GM23338 (cell line): ENCODE measurements at regions not wholly inside any gene's neighbourhood (a gene's known extent, or its start where the extent isn't known, plus 50 kb on each side); places are given as distances from the start of the nearest gene placed in this dataset.

Experiments used
- ATAC-seq: fragments of 200-7000 bp; cut with Tn5 transposase; 3 replicates; pipeline ENCODE4 v1.9.1; 2020
- DNase-seq: peaks from one replicate; pipeline ENCODE4 v3.0.0-alpha.2; 2015; ENCODE audit warnings: low spot score
- H2AFZ ChIP-seq: fragments of 200-600 bp; sonication (generic); 2 replicates; pipeline ENCODE4 v1.8.0; 2016; ENCODE audit warnings: antibody characterized with exemption, mild to moderate bottlenecking, moderate library complexity
- H3F3A ChIP-seq: fragments of 200-600 bp; sonication (generic); replicated peaks from 2 replicates; pipeline ENCODE4 v1.8.0; 2017; ENCODE audit warnings: antibody characterized with exemption, mixed run types, low read depth
- H3K27ac ChIP-seq: fragments of 200-600 bp; sonication (generic); 2 replicates; pipeline ENCODE4 v1.6.1; 2016; ENCODE audit warnings: low read depth
- H3K27me3 ChIP-seq: fragments of 200-600 bp; sonication (generic); 2 replicates; pipeline ENCODE4 v1.8.0; 2016; ENCODE audit warnings: mild to moderate bottlenecking, mixed run types, moderate library complexity; ENCODE audit not compliant: insufficient read depth
- H3K36me3 ChIP-seq: fragments of 200-600 bp; sonication (generic); 2 replicates; pipeline ENCODE4 v1.8.0; 2016; ENCODE audit warnings: mild to moderate bottlenecking; ENCODE audit not compliant: insufficient read depth
- H3K4me1 ChIP-seq: fragments of 200-600 bp; sonication (generic); 2 replicates; pipeline ENCODE4 v1.8.0; 2016; ENCODE audit warnings: mild to moderate bottlenecking, moderate library complexity; ENCODE audit not compliant: insufficient read depth
- H3K4me2 ChIP-seq: fragments of 200-600 bp; sonication (generic); 2 replicates; pipeline ENCODE4 v1.7.1; 2017; ENCODE audit warnings: mixed run types
- H3K4me3 ChIP-seq: fragments of 200-600 bp; sonication (generic); 2 replicates; pipeline ENCODE4 v1.6.1; 2016; ENCODE audit warnings: mixed run types
- H3K79me2 ChIP-seq: fragments of 200-600 bp; sonication (generic); replicated peaks from 2 replicates; pipeline ENCODE4 v1.8.0; 2017; ENCODE audit warnings: mild to moderate bottlenecking; ENCODE audit not compliant: insufficient read depth
- H3K9me2 ChIP-seq: fragments of 200-600 bp; sonication (generic); 2 replicates; pipeline ENCODE4 v1.8.0; 2017; ENCODE audit not compliant: insufficient read depth
- H4K20me1 ChIP-seq: fragments of 200-600 bp; sonication (generic); replicated peaks from 2 replicates; pipeline ENCODE4 v1.8.0; 2017; ENCODE audit warnings: mild to moderate bottlenecking; ENCODE audit not compliant: insufficient read depth
- H3K27ac Mint-ChIP-seq: 2 replicates; pipeline ENCODE4 v1.8.0; 2020; ENCODE audit warnings: inconsistent platforms, mild to moderate bottlenecking, moderate library complexity, mixed read lengths
- H3K27me3 Mint-ChIP-seq: 3 replicates; pipeline ENCODE4 v1.8.0; 2022; ENCODE audit warnings: low read depth, mild to moderate bottlenecking, moderate library complexity, mixed read lengths, inconsistent platforms; ENCODE audit not compliant: insufficient read depth, poor library complexity
- H3K36me3 Mint-ChIP-seq: 3 replicates; pipeline ENCODE4 v1.8.0; 2021; ENCODE audit warnings: low read depth, mild to moderate bottlenecking, inconsistent platforms, moderate library complexity, mixed read lengths
- H3K4me1 Mint-ChIP-seq: 3 replicates; pipeline ENCODE4 v1.8.0; 2020; ENCODE audit warnings: mild to moderate bottlenecking, inconsistent platforms, mixed read lengths
- H3K4me3 Mint-ChIP-seq: 3 replicates; pipeline ENCODE4 v1.8.0; 2021; ENCODE audit warnings: moderate library complexity, mild to moderate bottlenecking, inconsistent platforms, mixed read lengths
- H3K9me3 Mint-ChIP-seq: 3 replicates; pipeline ENCODE4 v1.8.0; 2020; ENCODE audit warnings: moderate library complexity, mild to moderate bottlenecking, inconsistent platforms, mixed read lengths
- CREB1 ChIP-seq: fragments of 250-450 bp; sonication (Bioruptor Pico); IDR thresholded peaks from 2 replicates; pipeline ENCODE4 v1.5.0; 2020; ENCODE audit warnings: low read depth, mild to moderate bottlenecking, moderate library complexity
- EZH2 ChIP-seq: fragments of 200-600 bp; sonication (generic); IDR thresholded peaks from one replicate; pipeline ENCODE4 v1.8.0; 2017; ENCODE audit warnings: antibody characterized with exemption, mild to moderate bottlenecking, low read depth; ENCODE audit not compliant: unreplicated experiment
- EZH2phosphoT487 ChIP-seq: fragments of 200-600 bp; sonication (generic); IDR thresholded peaks from one replicate; pipeline ENCODE4 v1.8.1; 2018; ENCODE audit warnings: antibody characterized with exemption; ENCODE audit not compliant: unreplicated experiment
- JUNB ChIP-seq: IDR thresholded peaks from one replicate; pipeline ENCODE4 v1.6.1; 2016; ENCODE audit warnings: antibody characterized with exemption; ENCODE audit not compliant: unreplicated experiment
- NANOG ChIP-seq: IDR thresholded peaks from 2 replicates; pipeline ENCODE4 v1.6.1; 2016; ENCODE audit warnings: antibody characterized with exemption, borderline replicate concordance
- POLR2AphosphoS5 ChIP-seq: IDR thresholded peaks from 2 replicates; pipeline ENCODE4 v1.6.1; 2016; ENCODE audit warnings: antibody characterized with exemption, low read depth
- STAT1 ChIP-seq: IDR thresholded peaks from one replicate; pipeline ENCODE4 v1.6.1; 2016; ENCODE audit warnings: antibody characterized with exemption; ENCODE audit not compliant: unreplicated experiment
- ZNF114 ChIP-seq: fragments of 250-450 bp; sonication (Bioruptor Pico); IDR thresholded peaks from 2 replicates; pipeline ENCODE4 v1.5.0; 2020; ENCODE audit warnings: mild to moderate bottlenecking, moderate library complexity
- ZNF331 ChIP-seq: fragments of 250-450 bp; sonication (Bioruptor Pico); IDR thresholded peaks from 2 replicates; pipeline ENCODE4 v1.5.0; 2020; ENCODE audit warnings: low read depth, mild to moderate bottlenecking, moderate library complexity
- TF ChIP-seq, protein P1 (sequence below): IDR thresholded peaks from one replicate; pipeline ENCODE4 v1.6.1; 2018; ENCODE audit warnings: antibody characterized with exemption; ENCODE audit not compliant: unreplicated experiment
- TF ChIP-seq, protein P2 (sequence below), 2 experiments: fragments of 200-600 bp in 1 of 2; sonication (generic) in 1 of 2; conservative IDR thresholded peaks; 2 replicates each; pipeline versions ENCODE4 v1.5.1 to v1.6.1; 2016 to 2017; ENCODE audit warnings: antibody characterized with exemption in 2 of 2, low read depth in 2 of 2, mild to moderate bottlenecking in 2 of 2, moderate library complexity in 1 of 2
- TF ChIP-seq, protein P3 (sequence below): IDR thresholded peaks from 2 replicates; pipeline ENCODE4 v1.6.1; 2016; ENCODE audit warnings: antibody characterized with exemption
- TF ChIP-seq, protein P4 (sequence below): fragments of 250-450 bp; sonication (Bioruptor Pico); IDR thresholded peaks from 2 replicates; pipeline ENCODE4 v1.5.0; 2020; ENCODE audit warnings: mild to moderate bottlenecking, moderate library complexity

DNA sequence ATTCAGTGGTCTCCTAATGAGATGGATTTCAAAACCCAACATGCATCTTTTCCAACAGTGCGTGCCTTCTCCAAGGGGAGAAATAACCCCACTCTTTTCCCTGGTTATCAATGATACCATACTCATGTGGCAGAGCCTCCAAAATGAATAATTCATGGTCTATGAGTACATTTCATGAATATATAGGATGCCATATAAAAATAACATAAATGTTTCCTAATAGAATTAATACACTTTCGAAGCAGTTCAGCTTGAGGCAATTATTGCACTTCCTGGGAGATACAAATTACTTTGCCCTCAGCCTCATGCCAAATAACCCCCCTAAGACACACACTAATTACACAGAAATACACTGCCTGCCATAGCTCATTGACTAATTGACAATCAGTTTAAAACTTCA is 318.6 kb downstream of the ZSWIM6 start:
- H3K27me3 Mint-ChIP-seq: no peaks in the 10 kb centered on the region
- H3K27ac Mint-ChIP-seq: no peak overlapping the region
- no peaks in the 10 kb centered on the region for H3K4me1 ChIP-seq
- no peaks in the 10 kb centered on the region for H3K36me3 ChIP-seq
- H3K4me3 Mint-ChIP-seq: no peak overlapping the region
- no peak overlapping the region for H3K27ac ChIP-seq
- H2AFZ ChIP-seq: no peak overlapping the region
- no peaks in the 10 kb centered on the region for H3K9me3 Mint-ChIP-seq
- no peaks in the 10 kb centered on the region for H3F3A ChIP-seq
- no peak for DNase-seq
- peaks cover 8% of the 10 kb centered on the region for H3K4me1 Mint-ChIP-seq
- no peaks in the 10 kb centered on the region for H3K36me3 Mint-ChIP-seq
- H3K4me2 ChIP-seq: no peak overlapping the region
- H4K20me1 ChIP-seq: no peaks in the 10 kb centered on the region
- no peak overlapping the region for H3K4me3 ChIP-seq
- peaks cover 7% of the 10 kb centered on the region; the same call in 1 of the 2 replicates for H3K9me2 ChIP-seq
- ATAC-seq: no peak
- no peaks in the 10 kb centered on the region for H3K79me2 ChIP-seq
- no peak for TF ChIP-seq STAT1
- no peak for TF ChIP-seq EZH2phosphoT487
- TF ChIP-seq, protein P1, sequence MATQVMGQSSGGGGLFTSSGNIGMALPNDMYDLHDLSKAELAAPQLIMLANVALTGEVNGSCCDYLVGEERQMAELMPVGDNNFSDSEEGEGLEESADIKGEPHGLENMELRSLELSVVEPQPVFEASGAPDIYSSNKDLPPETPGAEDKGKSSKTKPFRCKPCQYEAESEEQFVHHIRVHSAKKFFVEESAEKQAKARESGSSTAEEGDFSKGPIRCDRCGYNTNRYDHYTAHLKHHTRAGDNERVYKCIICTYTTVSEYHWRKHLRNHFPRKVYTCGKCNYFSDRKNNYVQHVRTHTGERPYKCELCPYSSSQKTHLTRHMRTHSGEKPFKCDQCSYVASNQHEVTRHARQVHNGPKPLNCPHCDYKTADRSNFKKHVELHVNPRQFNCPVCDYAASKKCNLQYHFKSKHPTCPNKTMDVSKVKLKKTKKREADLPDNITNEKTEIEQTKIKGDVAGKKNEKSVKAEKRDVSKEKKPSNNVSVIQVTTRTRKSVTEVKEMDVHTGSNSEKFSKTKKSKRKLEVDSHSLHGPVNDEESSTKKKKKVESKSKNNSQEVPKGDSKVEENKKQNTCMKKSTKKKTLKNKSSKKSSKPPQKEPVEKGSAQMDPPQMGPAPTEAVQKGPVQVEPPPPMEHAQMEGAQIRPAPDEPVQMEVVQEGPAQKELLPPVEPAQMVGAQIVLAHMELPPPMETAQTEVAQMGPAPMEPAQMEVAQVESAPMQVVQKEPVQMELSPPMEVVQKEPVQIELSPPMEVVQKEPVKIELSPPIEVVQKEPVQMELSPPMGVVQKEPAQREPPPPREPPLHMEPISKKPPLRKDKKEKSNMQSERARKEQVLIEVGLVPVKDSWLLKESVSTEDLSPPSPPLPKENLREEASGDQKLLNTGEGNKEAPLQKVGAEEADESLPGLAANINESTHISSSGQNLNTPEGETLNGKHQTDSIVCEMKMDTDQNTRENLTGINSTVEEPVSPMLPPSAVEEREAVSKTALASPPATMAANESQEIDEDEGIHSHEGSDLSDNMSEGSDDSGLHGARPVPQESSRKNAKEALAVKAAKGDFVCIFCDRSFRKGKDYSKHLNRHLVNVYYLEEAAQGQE: no peak
- TF ChIP-seq, protein P2, sequence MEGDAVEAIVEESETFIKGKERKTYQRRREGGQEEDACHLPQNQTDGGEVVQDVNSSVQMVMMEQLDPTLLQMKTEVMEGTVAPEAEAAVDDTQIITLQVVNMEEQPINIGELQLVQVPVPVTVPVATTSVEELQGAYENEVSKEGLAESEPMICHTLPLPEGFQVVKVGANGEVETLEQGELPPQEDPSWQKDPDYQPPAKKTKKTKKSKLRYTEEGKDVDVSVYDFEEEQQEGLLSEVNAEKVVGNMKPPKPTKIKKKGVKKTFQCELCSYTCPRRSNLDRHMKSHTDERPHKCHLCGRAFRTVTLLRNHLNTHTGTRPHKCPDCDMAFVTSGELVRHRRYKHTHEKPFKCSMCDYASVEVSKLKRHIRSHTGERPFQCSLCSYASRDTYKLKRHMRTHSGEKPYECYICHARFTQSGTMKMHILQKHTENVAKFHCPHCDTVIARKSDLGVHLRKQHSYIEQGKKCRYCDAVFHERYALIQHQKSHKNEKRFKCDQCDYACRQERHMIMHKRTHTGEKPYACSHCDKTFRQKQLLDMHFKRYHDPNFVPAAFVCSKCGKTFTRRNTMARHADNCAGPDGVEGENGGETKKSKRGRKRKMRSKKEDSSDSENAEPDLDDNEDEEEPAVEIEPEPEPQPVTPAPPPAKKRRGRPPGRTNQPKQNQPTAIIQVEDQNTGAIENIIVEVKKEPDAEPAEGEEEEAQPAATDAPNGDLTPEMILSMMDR (conservative IDR thresholded peaks at IDR 0.05; ENCODE audit: low read depth in 2 of 2): no peak
- TF ChIP-seq, protein P3, sequence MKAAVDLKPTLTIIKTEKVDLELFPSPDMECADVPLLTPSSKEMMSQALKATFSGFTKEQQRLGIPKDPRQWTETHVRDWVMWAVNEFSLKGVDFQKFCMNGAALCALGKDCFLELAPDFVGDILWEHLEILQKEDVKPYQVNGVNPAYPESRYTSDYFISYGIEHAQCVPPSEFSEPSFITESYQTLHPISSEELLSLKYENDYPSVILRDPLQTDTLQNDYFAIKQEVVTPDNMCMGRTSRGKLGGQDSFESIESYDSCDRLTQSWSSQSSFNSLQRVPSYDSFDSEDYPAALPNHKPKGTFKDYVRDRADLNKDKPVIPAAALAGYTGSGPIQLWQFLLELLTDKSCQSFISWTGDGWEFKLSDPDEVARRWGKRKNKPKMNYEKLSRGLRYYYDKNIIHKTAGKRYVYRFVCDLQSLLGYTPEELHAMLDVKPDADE: no peak
- TF ChIP-seq, protein P4, sequence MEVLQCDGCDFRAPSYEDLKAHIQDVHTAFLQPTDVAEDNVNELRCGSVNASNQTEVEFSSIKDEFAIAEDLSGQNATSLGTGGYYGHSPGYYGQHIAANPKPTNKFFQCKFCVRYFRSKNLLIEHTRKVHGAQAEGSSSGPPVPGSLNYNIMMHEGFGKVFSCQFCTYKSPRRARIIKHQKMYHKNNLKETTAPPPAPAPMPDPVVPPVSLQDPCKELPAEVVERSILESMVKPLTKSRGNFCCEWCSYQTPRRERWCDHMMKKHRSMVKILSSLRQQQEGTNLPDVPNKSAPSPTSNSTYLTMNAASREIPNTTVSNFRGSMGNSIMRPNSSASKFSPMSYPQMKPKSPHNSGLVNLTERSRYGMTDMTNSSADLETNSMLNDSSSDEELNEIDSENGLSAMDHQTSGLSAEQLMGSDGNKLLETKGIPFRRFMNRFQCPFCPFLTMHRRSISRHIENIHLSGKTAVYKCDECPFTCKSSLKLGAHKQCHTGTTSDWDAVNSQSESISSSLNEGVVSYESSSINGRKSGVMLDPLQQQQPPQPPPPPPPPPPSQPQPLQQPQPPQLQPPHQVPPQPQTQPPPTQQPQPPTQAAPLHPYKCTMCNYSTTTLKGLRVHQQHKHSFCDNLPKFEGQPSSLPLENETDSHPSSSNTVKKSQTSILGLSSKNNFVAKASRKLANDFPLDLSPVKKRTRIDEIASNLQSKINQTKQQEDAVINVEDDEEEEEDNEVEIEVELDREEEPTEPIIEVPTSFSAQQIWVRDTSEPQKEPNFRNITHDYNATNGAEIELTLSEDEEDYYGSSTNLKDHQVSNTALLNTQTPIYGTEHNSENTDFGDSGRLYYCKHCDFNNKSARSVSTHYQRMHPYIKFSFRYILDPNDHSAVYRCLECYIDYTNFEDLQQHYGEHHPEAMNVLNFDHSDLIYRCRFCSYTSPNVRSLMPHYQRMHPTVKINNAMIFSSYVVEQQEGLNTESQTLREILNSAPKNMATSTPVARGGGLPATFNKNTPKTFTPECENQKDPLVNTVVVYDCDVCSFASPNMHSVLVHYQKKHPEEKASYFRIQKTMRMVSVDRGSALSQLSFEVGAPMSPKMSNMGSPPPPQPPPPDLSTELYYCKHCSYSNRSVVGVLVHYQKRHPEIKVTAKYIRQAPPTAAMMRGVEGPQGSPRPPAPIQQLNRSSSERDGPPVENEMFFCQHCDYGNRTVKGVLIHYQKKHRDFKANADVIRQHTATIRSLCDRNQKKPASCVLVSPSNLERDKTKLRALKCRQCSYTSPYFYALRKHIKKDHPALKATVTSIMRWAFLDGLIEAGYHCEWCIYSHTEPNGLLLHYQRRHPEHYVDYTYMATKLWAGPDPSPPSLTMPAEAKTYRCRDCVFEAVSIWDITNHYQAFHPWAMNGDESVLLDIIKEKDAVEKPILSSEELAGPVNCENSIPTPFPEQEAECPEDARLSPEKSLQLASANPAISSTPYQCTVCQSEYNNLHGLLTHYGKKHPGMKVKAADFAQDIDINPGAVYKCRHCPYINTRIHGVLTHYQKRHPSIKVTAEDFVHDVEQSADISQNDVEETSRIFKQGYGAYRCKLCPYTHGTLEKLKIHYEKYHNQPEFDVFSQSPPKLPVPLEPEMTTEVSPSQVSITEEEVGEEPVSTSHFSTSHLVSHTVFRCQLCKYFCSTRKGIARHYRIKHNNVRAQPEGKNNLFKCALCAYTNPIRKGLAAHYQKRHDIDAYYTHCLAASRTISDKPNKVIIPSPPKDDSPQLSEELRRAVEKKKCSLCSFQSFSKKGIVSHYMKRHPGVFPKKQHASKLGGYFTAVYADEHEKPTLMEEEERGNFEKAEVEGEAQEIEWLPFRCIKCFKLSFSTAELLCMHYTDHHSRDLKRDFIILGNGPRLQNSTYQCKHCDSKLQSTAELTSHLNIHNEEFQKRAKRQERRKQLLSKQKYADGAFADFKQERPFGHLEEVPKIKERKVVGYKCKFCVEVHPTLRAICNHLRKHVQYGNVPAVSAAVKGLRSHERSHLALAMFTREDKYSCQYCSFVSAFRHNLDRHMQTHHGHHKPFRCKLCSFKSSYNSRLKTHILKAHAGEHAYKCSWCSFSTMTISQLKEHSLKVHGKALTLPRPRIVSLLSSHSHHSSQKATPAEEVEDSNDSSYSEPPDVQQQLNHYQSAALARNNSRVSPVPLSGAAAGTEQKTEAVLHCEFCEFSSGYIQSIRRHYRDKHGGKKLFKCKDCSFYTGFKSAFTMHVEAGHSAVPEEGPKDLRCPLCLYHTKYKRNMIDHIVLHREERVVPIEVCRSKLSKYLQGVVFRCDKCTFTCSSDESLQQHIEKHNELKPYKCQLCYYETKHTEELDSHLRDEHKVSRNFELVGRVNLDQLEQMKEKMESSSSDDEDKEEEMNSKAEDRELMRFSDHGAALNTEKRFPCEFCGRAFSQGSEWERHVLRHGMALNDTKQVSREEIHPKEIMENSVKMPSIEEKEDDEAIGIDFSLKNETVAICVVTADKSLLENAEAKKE (CRISPR knock-in tag): no peak
- TF ChIP-seq CREB1 (CRISPR knock-in tag): no peak
- no peak for TF ChIP-seq ZNF331 (CRISPR knock-in tag)
- no peak for TF ChIP-seq JUNB
- TF ChIP-seq NANOG: no peak
- no peak for TF ChIP-seq EZH2
- TF ChIP-seq POLR2AphosphoS5: no peak
- TF ChIP-seq ZNF114 (CRISPR knock-in tag): no peak
- no peaks in the 10 kb centered on the region for H3K27me3 ChIP-seq
